K562 (cell line): ENCODE measurements at regions not wholly inside any gene's neighbourhood (a gene's known extent, or its start where the extent isn't known, plus 50 kb on each side); places are given as distances from the start of the nearest gene placed in this dataset.

Source experiments
- ATF1 ChIP-seq, 2 experiments: fragments of 450-650 bp in 1 of 2; IDR thresholded peaks; 2 replicates each; pipeline ENCODE4 v1.6.1; 2016; ENCODE audit warnings: missing compliant biosample characterization in 1 of 2, missing genetic modification characterization in 1 of 2
- CGGBP1 ChIP-seq: fragments of 250-450 bp; sonication (Bioruptor Pico); IDR thresholded peaks from 2 replicates; pipeline ENCODE4 v1.9.0; 2021; ENCODE audit warnings: mild to moderate bottlenecking
- PKNOX1 ChIP-seq: fragments of 450-650 bp; IDR thresholded peaks from 2 replicates; pipeline ENCODE4 v1.6.1; 2016
- RBM14 ChIP-seq: fragments of 200-400 bp; formaldehyde crosslinking; IDR thresholded peaks from 2 replicates; pipeline ENCODE4 v1.6.1; 2018; ENCODE audit warnings: low read depth, mild to moderate bottlenecking, low read length, moderate library complexity, borderline replicate concordance; ENCODE audit not compliant: insufficient read depth
- SOX6 ChIP-seq: fragments of 450-650 bp; IDR thresholded peaks from 2 replicates; pipeline ENCODE4 v1.6.1; 2014; ENCODE audit warnings: mild to moderate bottlenecking
- TCF3 ChIP-seq: sonication (generic); formaldehyde crosslinking; IDR thresholded peaks from 2 replicates; pipeline ENCODE4 v1.4.0; 2020; ENCODE audit warnings: mild to moderate bottlenecking, missing genetic modification reagents
- ZNF41 ChIP-seq: fragments of 250-450 bp; sonication (Bioruptor Pico); conservative IDR thresholded peaks from 2 replicates; pipeline ENCODE4 v1.4.0; 2020; ENCODE audit warnings: mild to moderate bottlenecking
- ZNF655 ChIP-seq: fragments of 250-450 bp; sonication (Bioruptor Pico); IDR thresholded peaks from 2 replicates; pipeline ENCODE4 v1.5.0; 2021

GRCh38 chr3:72082776-72083462 is 298.0 kb upstream of the PROK2 start (continued):
- no peak for TF ChIP-seq RBM14
- peak; percentile 53 for TF ChIP-seq TCF3
- 0 out of 2 replicates have a peak, but pooled peaks have one; percentile 41 for TF ChIP-seq PKNOX1
- no peak for TF ChIP-seq ATF1 (CRISPR knock-in tag; IDR thresholded peaks at IDR 0.05)
- peak; percentile 20; the same call in 1 of the 2 replicates for TF ChIP-seq ATF1 (tag; IDR thresholded peaks at IDR 0.05)
- TF ChIP-seq CGGBP1 (CRISPR knock-in tag): no peak
- peak; percentile 37; the same call in 1 of the 2 replicates for TF ChIP-seq SOX6
- no peak for TF ChIP-seq ZNF655 (CRISPR knock-in tag)
- TF ChIP-seq ZNF41 (CRISPR knock-in tag): no peak
